Activated CD8-positive, alpha-beta T cell treated with anti-CD3 and anti-CD28 coated beads for 36 hours (primary cell): ENCODE measurements at regions not wholly inside any gene's neighbourhood (a gene's known extent, or its start where the extent isn't known, plus 50 kb on each side); places are given as distances from the start of the nearest gene placed in this dataset.

Experiments
- ATAC-seq: fragments of 200-7000 bp; cut with Tn5 transposase; one replicate; pipeline ENCODE4 v1.10.0; 2021; ENCODE audit warnings: mild to moderate bottlenecking, moderate library complexity
- CTCF ChIA-PET: fragments of 350-600 bp; sonication (Branson Sonifier 250); formaldehyde crosslinking; loops from one replicate; lab custom pipeline; 2021; ENCODE audit warnings: antibody characterized with exemption; lab: Charles Lee
- POLR2A ChIA-PET: fragments of 350-600 bp; sonication (Branson Sonifier 250); formaldehyde crosslinking; loops from one replicate; lab custom pipeline; 2021; ENCODE audit warnings: antibody characterized with exemption; lab: Charles Lee
- DNase-seq: peaks from one replicate; pipeline ENCODE4 v3.0.0-alpha.2; 2020
- H3K27ac Mint-ChIP-seq: one replicate; pipeline ENCODE4 v1.8.0; 2021; ENCODE audit warnings: mild to moderate bottlenecking, mixed read lengths
- H3K27me3 Mint-ChIP-seq: one replicate; pipeline ENCODE4 v1.8.0; 2021; ENCODE audit warnings: mixed read lengths
- H3K36me3 Mint-ChIP-seq: one replicate; pipeline ENCODE4 v1.8.0; 2021; ENCODE audit warnings: low read depth, mixed read lengths
- H3K4me1 Mint-ChIP-seq: one replicate; pipeline ENCODE4 v1.8.0; 2021; ENCODE audit warnings: low read depth, mixed read lengths
- H3K4me3 Mint-ChIP-seq: one replicate; pipeline ENCODE4 v1.8.0; 2021; ENCODE audit warnings: mild to moderate bottlenecking, moderate library complexity, mixed read lengths
- H3K9me3 Mint-ChIP-seq: one replicate; pipeline ENCODE4 v1.8.0; 2021; ENCODE audit warnings: mixed read lengths
- CTCF ChIP-seq: fragments of 200-600 bp; IDR thresholded peaks from one replicate; pipeline ENCODE4 v1.8.0; 2022; ENCODE audit warnings: antibody characterized with exemption, mild to moderate bottlenecking
- intact Hi-C: fragments of 100-400 bp; cut with micrococcal nuclease; formaldehyde crosslinking; loops from one replicate; pipeline ENCODE4 v1.10.0; 2022

GRCh38 chr14:55819610-55820304, 239.8 kb downstream of the KTN1 start:
- no peak overlapping the region for H3K4me3 Mint-ChIP-seq

GRCh38 chr14:55822906-55823305, 242.9 kb downstream of the KTN1 start:
- TF ChIP-seq CTCF = no peak
- Mint-ChIP-seq H3K4me3 (no peak overlapping the region), H3K4me1 (no peaks in the 10 kb centered on the region), H3K27me3 (peaks cover 16% of the 10 kb centered on the region), H3K27ac (no peak overlapping the region), H3K9me3 (no peaks in the 10 kb centered on the region), H3K36me3 (no peaks in the 10 kb centered on the region)
- CTCF ChIA-PET = no interaction called here
- POLR2A ChIA-PET = interaction anchor here (0.7 kb wide), 1 partner anchor 746 kb away, joined by 3 read pairs; no protein-coding TSS in a partner anchor
- ATAC-seq (no peak), DNase-seq (no peak)
- intact Hi-C loops = no loop called here

More at GRCh38 chr14:55819610-55820304, 239.8 kb downstream of the KTN1 start:
- ChIA-PET CTCF (interaction anchor here (1.1 kb wide), 2 partner anchors 12 to 603 kb away, joined by 3 to 5 read pairs; no protein-coding TSS in a partner anchor), POLR2A (interaction anchor here (0.7 kb wide), 1 partner anchor 61 kb away, joined by 4 read pairs; no protein-coding TSS in a partner anchor)
- H3K36me3 Mint-ChIP-seq = no peaks in the 10 kb centered on the region
- peaks cover under 1% of the 10 kb centered on the region for H3K4me1 Mint-ChIP-seq
- no peaks in the 10 kb centered on the region for H3K9me3 Mint-ChIP-seq
- peaks cover 6% of the 10 kb centered on the region for H3K27me3 Mint-ChIP-seq
- H3K27ac Mint-ChIP-seq = no peak overlapping the region
- intact Hi-C loops = no loop called here
- TF ChIP-seq CTCF = no peak
- ATAC-seq (no peak), DNase-seq (no peak)

GRCh38 chr14:55832122-55832911, 252.3 kb downstream of the KTN1 start:
- H3K4me3 Mint-ChIP-seq = no peak overlapping the region
- ATAC-seq (no peak), DNase-seq (no peak)
- TF ChIP-seq CTCF = no peak
- H3K27me3 Mint-ChIP-seq = peaks cover under 1% of the 10 kb centered on the region
- no peaks in the 10 kb centered on the region for H3K36me3 Mint-ChIP-seq
- no peaks in the 10 kb centered on the region for H3K4me1 Mint-ChIP-seq
- CTCF ChIA-PET = no interaction called here
- POLR2A ChIA-PET = no interaction called here
- no peaks in the 10 kb centered on the region for H3K9me3 Mint-ChIP-seq
- no peak overlapping the region for H3K27ac Mint-ChIP-seq
- intact Hi-C loops = no loop called here

- Mint-ChIP-seq H3K4me3 (no peak overlapping the region), H3K9me3 (no peaks in the 10 kb centered on the region), H3K36me3 (no peaks in the 10 kb centered on the region), H3K27ac (no peak overlapping the region), H3K27me3 (no peaks in the 10 kb centered on the region), H3K4me1 (no peaks in the 10 kb centered on the region)
- DNase-seq (no peak), ATAC-seq (no peak)
- ChIA-PET CTCF (no interaction called here), POLR2A (no interaction called here)
- no peak for TF ChIP-seq CTCF
- intact Hi-C loops = no loop called here
Measured at GRCh38 chr14:55832974-55833373, 253.0 kb downstream of the KTN1 start.

- CTCF ChIA-PET = interaction anchor here (0.7 to 1.0 kb wide), 2 partner anchors 10 to 640 kb away, joined by 3 to 4 read pairs; no protein-coding TSS in a partner anchor
- DNase-seq (no peak), ATAC-seq (no peak)
- TF ChIP-seq CTCF = no peak
- intact Hi-C loops = no loop called here
- H3K9me3 Mint-ChIP-seq = no peaks in the 10 kb centered on the region
- no peaks in the 10 kb centered on the region for H3K36me3 Mint-ChIP-seq
- no peaks in the 10 kb centered on the region for H3K4me1 Mint-ChIP-seq
- H3K27ac Mint-ChIP-seq = no peak overlapping the region
- POLR2A ChIA-PET = no interaction called here
- H3K27me3 Mint-ChIP-seq = no peaks in the 10 kb centered on the region
- H3K4me3 Mint-ChIP-seq = no peak overlapping the region
Measured at GRCh38 chr14:55834390-55834789, 254.4 kb downstream of the KTN1 start.
